Activated CD4-positive, alpha-beta T cell treated with anti-CD3 and anti-CD28 coated beads, Interleukin-2, amount 10 ng/mL, durations not matched to agents 24 days and 14 days (primary cell): ENCODE measurements at regions not wholly inside any gene's neighbourhood (a gene's known extent, or its start where the extent isn't known, plus 50 kb on each side); places are given as distances from the start of the nearest gene placed in this dataset.

Experiments used
- DNase-seq: peaks from one replicate; pipeline ENCODE4 v3.0.0; 2022
- H3K27ac Mint-ChIP-seq: one replicate; pipeline ENCODE4 v1.8.0; 2022; ENCODE audit warnings: mild to moderate bottlenecking, mixed read lengths
- H3K27me3 Mint-ChIP-seq: one replicate; pipeline ENCODE4 v1.8.0; 2022; ENCODE audit warnings: mixed read lengths
- H3K36me3 Mint-ChIP-seq: one replicate; pipeline ENCODE4 v1.8.0; 2022; ENCODE audit warnings: low read depth, mild to moderate bottlenecking, mixed read lengths
- H3K4me1 Mint-ChIP-seq: one replicate; pipeline ENCODE4 v1.8.0; 2021; ENCODE audit warnings: mixed read lengths
- H3K4me3 Mint-ChIP-seq: one replicate; pipeline ENCODE4 v1.8.0; 2022; ENCODE audit warnings: mild to moderate bottlenecking, moderate library complexity, mixed read lengths
- H3K9me3 Mint-ChIP-seq: one replicate; pipeline ENCODE4 v1.8.0; 2021; ENCODE audit warnings: mixed read lengths
- intact Hi-C: fragments of 100-400 bp; cut with micrococcal nuclease; formaldehyde crosslinking; loops from one replicate; pipeline ENCODE4 v1.15.1; 2023

- Mint-ChIP-seq H3K36me3 (no peaks in the 10 kb centered on the region), H3K4me3 (no peak overlapping the region), H3K27ac (no peak overlapping the region), H3K4me1 (no peaks in the 10 kb centered on the region), H3K27me3 (no peaks in the 10 kb centered on the region), H3K9me3 (peaks cover 14% of the 10 kb centered on the region)
- no peak for DNase-seq
- intact Hi-C loops = no loop called here
Measured at GRCh38 chr12:64983771-64984278, 137.3 kb downstream of the WIF1 start.

DNA sequence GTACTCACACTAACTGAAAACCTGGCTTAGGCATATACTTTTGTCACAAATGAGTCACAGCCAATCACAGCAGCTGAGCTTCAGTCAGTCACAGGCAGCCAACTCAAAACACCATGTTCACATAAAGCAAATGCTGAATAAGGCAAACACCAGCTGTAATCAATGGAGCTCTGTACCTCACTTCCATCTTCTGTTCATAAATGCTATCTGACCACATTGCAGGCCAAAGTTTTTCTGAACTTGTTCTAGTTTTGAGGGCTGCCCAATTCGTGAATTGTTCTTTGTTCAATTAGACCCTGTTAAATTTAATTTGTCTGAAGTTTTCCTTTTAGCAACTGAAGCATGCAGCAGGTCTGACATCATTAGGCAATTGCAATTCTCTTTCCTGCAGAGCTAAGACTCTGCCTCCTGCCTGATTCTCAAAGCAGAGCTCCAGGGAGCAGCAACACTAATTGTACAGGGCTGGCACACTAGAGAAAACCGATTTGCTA is 129.9 kb downstream of the WIF1 start:
- intact Hi-C loops = no loop called here
- H3K9me3 Mint-ChIP-seq = no peaks in the 10 kb centered on the region

GRCh38 chr12:64992116-64992515 is 129.0 kb downstream of the WIF1 start:
- Mint-ChIP-seq H3K36me3 (no peaks in the 10 kb centered on the region), H3K4me3 (no peak overlapping the region), H3K27me3 (peaks cover 2% of the 10 kb centered on the region), H3K4me1 (no peaks in the 10 kb centered on the region), H3K27ac (no peak overlapping the region), H3K9me3 (no peaks in the 10 kb centered on the region)
- DNase-seq = no peak
- intact Hi-C loops = no loop called here

More for the DNA sequence above, 129.9 kb downstream of the WIF1 start:
- Mint-ChIP-seq H3K27me3 (peaks cover 2% of the 10 kb centered on the region), H3K27ac (no peak overlapping the region), H3K36me3 (no peaks in the 10 kb centered on the region), H3K4me1 (no peaks in the 10 kb centered on the region), H3K4me3 (no peak overlapping the region)
- DNase-seq = no peak

GRCh38 chr12:64992641-64993040 is 128.5 kb downstream of the WIF1 start:
- DNase-seq = no peak
- Mint-ChIP-seq H3K9me3 (no peaks in the 10 kb centered on the region), H3K27ac (no peak overlapping the region), H3K36me3 (no peaks in the 10 kb centered on the region), H3K27me3 (peaks cover 2% of the 10 kb centered on the region), H3K4me1 (no peaks in the 10 kb centered on the region), H3K4me3 (no peak overlapping the region)
- intact Hi-C loops = no loop called here

DNA sequence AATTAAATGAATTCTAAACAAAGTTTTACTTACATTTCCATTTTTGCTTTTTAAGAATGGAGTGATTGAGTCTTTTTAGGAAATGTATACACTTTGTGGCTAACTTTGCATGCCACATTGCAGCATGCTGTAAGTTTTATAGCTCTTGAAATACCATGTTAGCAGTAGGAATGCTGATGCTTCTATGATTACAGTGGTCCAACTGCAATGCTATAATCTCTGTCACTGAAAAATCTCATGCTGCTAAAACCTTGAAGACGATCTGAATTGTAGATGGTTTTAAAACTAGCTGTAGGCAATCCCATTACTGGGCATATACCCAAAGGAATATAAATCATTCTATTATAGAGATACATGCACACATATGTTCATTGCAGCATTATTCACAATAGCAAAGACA is 127.6 kb downstream of the WIF1 start:
- Mint-ChIP-seq H3K4me1 (no peaks in the 10 kb centered on the region), H3K4me3 (no peak overlapping the region), H3K36me3 (no peaks in the 10 kb centered on the region), H3K27ac (no peak overlapping the region), H3K9me3 (no peaks in the 10 kb centered on the region), H3K27me3 (peaks cover 2% of the 10 kb centered on the region)
- intact Hi-C loops = no loop called here
- DNase-seq = no peak

GRCh38 chr12:64995816-64996215 is 125.3 kb downstream of the WIF1 start:
- H3K4me3 Mint-ChIP-seq = no peak overlapping the region
- intact Hi-C loops = no loop called here
- DNase-seq = no peak
- peaks cover 2% of the 10 kb centered on the region for H3K27me3 Mint-ChIP-seq
- no peaks in the 10 kb centered on the region for H3K4me1 Mint-ChIP-seq
- no peak overlapping the region for H3K27ac Mint-ChIP-seq
- no peaks in the 10 kb centered on the region for H3K9me3 Mint-ChIP-seq
- no peaks in the 10 kb centered on the region for H3K36me3 Mint-ChIP-seq

DNA sequence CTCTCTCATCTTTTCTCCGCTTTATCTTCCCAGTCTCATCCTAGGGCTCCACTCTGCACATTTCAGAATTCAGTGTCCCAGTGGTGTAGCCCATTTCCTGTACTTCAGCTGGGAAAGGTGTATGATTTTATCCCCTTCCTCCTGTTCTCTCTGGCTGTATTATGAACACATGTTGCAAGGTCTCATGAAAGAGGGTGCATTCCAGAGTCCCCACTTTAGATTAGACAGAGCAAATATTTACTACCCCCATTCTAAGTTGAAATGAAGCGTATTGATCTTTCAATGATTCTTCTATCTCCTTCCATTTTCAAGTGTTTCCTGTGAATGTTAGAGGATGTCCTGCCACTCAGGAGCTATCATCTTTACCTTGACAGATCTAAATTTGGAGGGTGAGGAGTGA is 123.2 kb downstream of the WIF1 start:
- Mint-ChIP-seq H3K4me1 (no peaks in the 10 kb centered on the region), H3K27ac (no peak overlapping the region), H3K4me3 (no peak overlapping the region), H3K27me3 (peaks cover 2% of the 10 kb centered on the region), H3K36me3 (no peaks in the 10 kb centered on the region), H3K9me3 (no peaks in the 10 kb centered on the region)
- DNase-seq = no peak
- intact Hi-C loops = no loop called here

DNA sequence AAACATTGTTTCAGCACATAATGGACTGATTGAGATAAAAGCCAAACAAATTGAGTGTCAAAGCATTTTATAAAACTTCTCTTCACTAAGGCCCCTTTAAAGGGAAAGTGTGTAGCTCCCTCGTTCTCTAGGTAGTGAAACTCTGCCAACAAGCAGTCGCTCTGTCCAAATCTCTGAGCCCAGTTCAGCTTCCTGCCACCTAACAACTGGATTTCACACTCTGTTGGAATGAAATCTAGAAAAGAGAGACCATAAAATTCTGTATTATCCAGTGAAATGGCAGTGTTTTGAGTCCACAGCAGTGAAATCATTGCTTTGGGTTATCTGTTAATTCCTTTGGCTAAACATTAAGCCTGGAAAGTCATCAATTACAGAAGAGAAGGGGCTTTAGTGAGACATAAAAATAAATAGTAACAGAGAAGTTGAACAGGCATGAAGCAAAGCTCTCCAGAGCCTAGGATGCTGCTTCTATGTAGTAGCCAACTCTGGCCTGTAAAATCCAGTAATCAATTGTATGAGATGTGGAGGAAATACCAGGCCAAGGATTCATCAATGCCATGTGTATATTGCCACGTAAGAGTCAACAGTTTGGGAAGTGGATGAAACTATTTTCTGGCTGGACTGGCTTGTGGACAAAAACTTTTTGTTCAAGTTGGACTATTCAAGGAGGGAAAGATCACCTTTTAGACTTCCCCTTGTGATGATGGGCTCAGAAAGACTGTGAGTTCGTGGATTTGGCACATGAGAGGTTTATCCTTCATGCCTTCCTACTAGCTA is 122.5 kb downstream of the WIF1 start:
- intact Hi-C loops = no loop called here
- Mint-ChIP-seq H3K36me3 (no peaks in the 10 kb centered on the region), H3K27ac (no peak overlapping the region), H3K27me3 (peaks cover 2% of the 10 kb centered on the region), H3K4me3 (no peak overlapping the region), H3K4me1 (no peaks in the 10 kb centered on the region), H3K9me3 (no peaks in the 10 kb centered on the region)
- no peak for DNase-seq

- Mint-ChIP-seq H3K4me1 (no peaks in the 10 kb centered on the region), H3K9me3 (no peaks in the 10 kb centered on the region), H3K27me3 (peaks cover 2% of the 10 kb centered on the region), H3K4me3 (no peak overlapping the region), H3K36me3 (no peaks in the 10 kb centered on the region), H3K27ac (no peak overlapping the region)
- intact Hi-C loops = no loop called here
- no peak for DNase-seq
Measured at GRCh38 chr12:64999148-64999425, 122.0 kb downstream of the WIF1 start.
